Omental fat pad (tissue), 3 donors: ENCODE measurements at regions not wholly inside any gene's neighbourhood (a gene's known extent, or its start where the extent isn't known, plus 50 kb on each side); places are given as distances from the start of the nearest gene placed in this dataset.
"Not testable (repeated sequence)": the region's sequence is repeated elsewhere in the genome, so short reads cannot be mapped to it uniquely, and the experiment has no call there.

Experiments used
- ATAC-seq: fragments of 150-250 bp; one replicate; pipeline ENCODE4 v1.9.1; 2016; ENCODE audit warnings: mild to moderate bottlenecking, moderate library complexity; ENCODE audit not compliant: low FRiP score
- DNase-seq: peaks from one replicate; pipeline ENCODE4 v3.0.0-alpha.2; 2019; ENCODE audit warnings: low spot score
- CTCF ChIP-seq, 3 donors: fragments of 450-650 bp; IDR thresholded peaks; one replicate each; pipeline ENCODE4 v1.5.1; 2016 to 2017; ENCODE audit warnings: antibody characterized with exemption in 3 of 3, mild to moderate bottlenecking in 3 of 3, moderate library complexity in 2 of 3

- DNase-seq = no peak
- no peak for TF ChIP-seq CTCF (IDR thresholded peaks at IDR 0.05)
- ATAC-seq = no peak
Observed at GRCh38 chr11:46183819-46184218, 62.6 kb upstream of the PHF21A start.

- no peak for TF ChIP-seq CTCF (IDR thresholded peaks at IDR 0.05)
- DNase-seq (no peak), ATAC-seq (no peak)
Observed at GRCh38 chr11:46181843-46182424, 60.7 kb upstream of the PHF21A start.

GRCh38 chr11:46181387-46181786 is 60.1 kb upstream of the PHF21A start:
- ATAC-seq (no peak), DNase-seq (no peak)
- no peak for TF ChIP-seq CTCF (IDR thresholded peaks at IDR 0.05)

GRCh38 chr11:46180736-46181135 is 59.5 kb upstream of the PHF21A start:
- TF ChIP-seq CTCF (IDR thresholded peaks at IDR 0.05) = no peak
- DNase-seq (no peak), ATAC-seq (no peak)

GRCh38 chr11:46178513-46178912 is 57.3 kb upstream of the PHF21A start:
- no peak for TF ChIP-seq CTCF (IDR thresholded peaks at IDR 0.05)
- no peak for ATAC-seq
- DNase-seq = no peak

- ATAC-seq (no peak), DNase-seq (no peak)
- TF ChIP-seq CTCF (IDR thresholded peaks at IDR 0.05) = no peak
Observed at GRCh38 chr11:46176421-46176820, 55.2 kb upstream of the PHF21A start.

GRCh38 chr11:46175401-46176002 is 54.2 kb upstream of the PHF21A start:
- no peak for TF ChIP-seq CTCF (IDR thresholded peaks at IDR 0.05)
- DNase-seq (no peak), ATAC-seq (no peak)

- DNase-seq, ATAC-seq: not testable (repeated sequence)
Observed at GRCh38 chr11:46171693-46172092, 50.4 kb upstream of the PHF21A start.
